Keratinocyte (primary cell): ENCODE measurements at regions not wholly inside any gene's neighbourhood (a gene's known extent, or its start where the extent isn't known, plus 50 kb on each side); places are given as distances from the start of the nearest gene placed in this dataset.

Source experiments
- DNase-seq: peaks from one replicate; pipeline ENCODE4 v3.0.0-alpha.2; 2011; ENCODE audit warnings: low read depth, missing footprints, low spot score
- FAIRE-seq: peaks from 2 replicates; lab custom pipeline; 2011; peaks lifted over from hg19 to GRCh38; lab: Jason Lieb, UNC
- H2AFZ ChIP-seq: 2 replicates; pipeline ENCODE4 v1.6.0; 2012; ENCODE audit warnings: low read length, control low read depth, inconsistent platforms; ENCODE audit not compliant: control insufficient read depth
- H3K27ac ChIP-seq: 2 replicates; pipeline ENCODE4 v1.5.1; 2011; ENCODE audit warnings: low read length; ENCODE audit not compliant: control insufficient read depth, insufficient read depth
- H3K27me3 ChIP-seq: 3 replicates; pipeline ENCODE4 v1.6.0; 2011; ENCODE audit warnings: low read length; ENCODE audit not compliant: control insufficient read depth, insufficient read depth; ENCODE audit errors: extremely low read depth
- H3K36me3 ChIP-seq, 2 experiments: 2 replicates in 1 of 2; 3 replicates in 1 of 2; pipeline ENCODE4 v1.5.1; 2011; ENCODE audit warnings: low read length in 2 of 2, mild to moderate bottlenecking in 1 of 2; ENCODE audit not compliant: control insufficient read depth in 2 of 2, insufficient read depth in 2 of 2; ENCODE audit errors: extremely low read depth in 1 of 2
- H3K4me1 ChIP-seq: 3 replicates; pipeline ENCODE4 v1.5.1; 2011; ENCODE audit warnings: low read length; ENCODE audit not compliant: control insufficient read depth, insufficient read depth; ENCODE audit errors: extremely low read depth
- H3K4me2 ChIP-seq: 3 replicates; pipeline ENCODE4 v1.6.0; 2011; ENCODE audit warnings: low read depth, low read length; ENCODE audit not compliant: control insufficient read depth, insufficient read depth; ENCODE audit errors: extremely low read depth
- H3K4me3 ChIP-seq, 3 experiments: fragments of 200-600 bp in 1 of 3; sonication (generic) in 1 of 3; 2 replicates in 2 of 3; 3 replicates in 1 of 3; pipeline ENCODE4 v1.5.1; 2011 to 2016; ENCODE audit warnings: low read length in 3 of 3, mild to moderate bottlenecking in 3 of 3, control low read depth in 2 of 3, inconsistent platforms in 1 of 3, low read depth in 1 of 3, mixed read lengths in 1 of 3, mixed run types in 1 of 3, moderate library complexity in 1 of 3; ENCODE audit not compliant: control insufficient read depth in 2 of 3, insufficient read depth in 2 of 3; ENCODE audit errors: extremely low read depth in 1 of 3
- H3K79me2 ChIP-seq: 2 replicates; pipeline ENCODE4 v1.6.0; 2012; ENCODE audit warnings: low read length; ENCODE audit not compliant: control insufficient read depth, insufficient read depth
- H3K9ac ChIP-seq: 3 replicates; pipeline ENCODE4 v1.6.0; 2011; ENCODE audit warnings: low read length; ENCODE audit not compliant: control insufficient read depth, insufficient read depth; ENCODE audit errors: extremely low read depth
- H3K9me1 ChIP-seq: 3 replicates; pipeline ENCODE4 v1.6.0; 2011; ENCODE audit warnings: low read length; ENCODE audit not compliant: control insufficient read depth, insufficient read depth; ENCODE audit errors: extremely low read depth
- H3K9me3 ChIP-seq: 2 replicates; pipeline ENCODE4 v1.5.1; 2012; ENCODE audit warnings: low read depth, low read length; ENCODE audit not compliant: control insufficient read depth
- H4K20me1 ChIP-seq: 3 replicates; pipeline ENCODE4 v1.6.0; 2011; ENCODE audit warnings: low read length; ENCODE audit not compliant: control insufficient read depth, insufficient read depth; ENCODE audit errors: extremely low read depth
- EZH2 ChIP-seq: IDR thresholded peaks from one replicate; pipeline ENCODE4 v1.6.1; 2012; ENCODE audit warnings: inconsistent platforms, mild to moderate bottlenecking, low read length, moderate library complexity
- dilution Hi-C: fragments of 300-500 bp; cut with MboI; formaldehyde crosslinking; loops from one replicate; pipeline ENCODE4 v1.7.0; 2020; ENCODE audit warnings: low sequenced_read_pairs; ENCODE audit not compliant: extremely low pct_ligation_motif_present
- TF ChIP-seq, protein P1 (sequence below), 3 experiments: IDR thresholded peaks in 1 of 3; conservative IDR thresholded peaks in 1 of 3; optimal IDR thresholded peaks in 1 of 3; 2 replicates in 2 of 3; 3 replicates in 1 of 3; pipeline versions ENCODE3 to v1.5.1; 2011; ENCODE audit warnings: low read length in 3 of 3, mild to moderate bottlenecking in 3 of 3, moderate library complexity in 2 of 3, control low read depth in 1 of 3, inconsistent platforms in 1 of 3; ENCODE audit not compliant: insufficient read depth in 2 of 3; ENCODE audit errors: extremely low read depth in 1 of 3

DNA sequence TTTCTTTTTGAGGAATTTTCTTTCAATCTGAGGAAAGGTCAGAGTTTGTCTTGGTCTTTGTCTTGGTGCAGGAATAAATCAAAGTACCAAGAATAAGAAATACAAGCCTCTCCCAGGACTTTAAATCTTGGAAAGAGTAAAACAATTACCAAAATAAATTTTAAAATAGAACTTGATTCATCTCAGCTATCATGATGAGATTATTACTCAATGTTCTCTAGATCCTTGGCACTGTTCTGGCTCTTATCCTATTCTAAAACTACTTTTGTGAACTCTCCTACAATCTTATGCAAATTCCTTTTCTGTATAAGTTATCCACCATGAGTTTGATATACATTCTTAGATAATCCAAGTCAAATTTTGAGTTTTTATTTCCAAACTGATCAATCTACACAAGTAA, 464.3 kb downstream of the PPARGC1A start:
- no peaks in the 10 kb centered on the region for H3K9me1 ChIP-seq
- TF ChIP-seq, protein P1, sequence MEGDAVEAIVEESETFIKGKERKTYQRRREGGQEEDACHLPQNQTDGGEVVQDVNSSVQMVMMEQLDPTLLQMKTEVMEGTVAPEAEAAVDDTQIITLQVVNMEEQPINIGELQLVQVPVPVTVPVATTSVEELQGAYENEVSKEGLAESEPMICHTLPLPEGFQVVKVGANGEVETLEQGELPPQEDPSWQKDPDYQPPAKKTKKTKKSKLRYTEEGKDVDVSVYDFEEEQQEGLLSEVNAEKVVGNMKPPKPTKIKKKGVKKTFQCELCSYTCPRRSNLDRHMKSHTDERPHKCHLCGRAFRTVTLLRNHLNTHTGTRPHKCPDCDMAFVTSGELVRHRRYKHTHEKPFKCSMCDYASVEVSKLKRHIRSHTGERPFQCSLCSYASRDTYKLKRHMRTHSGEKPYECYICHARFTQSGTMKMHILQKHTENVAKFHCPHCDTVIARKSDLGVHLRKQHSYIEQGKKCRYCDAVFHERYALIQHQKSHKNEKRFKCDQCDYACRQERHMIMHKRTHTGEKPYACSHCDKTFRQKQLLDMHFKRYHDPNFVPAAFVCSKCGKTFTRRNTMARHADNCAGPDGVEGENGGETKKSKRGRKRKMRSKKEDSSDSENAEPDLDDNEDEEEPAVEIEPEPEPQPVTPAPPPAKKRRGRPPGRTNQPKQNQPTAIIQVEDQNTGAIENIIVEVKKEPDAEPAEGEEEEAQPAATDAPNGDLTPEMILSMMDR (optimal IDR thresholded peaks at IDR 0.05 in 1 of 3, IDR thresholded peaks at IDR 0.05 in 1 of 3, conservative IDR thresholded peaks at IDR 0.05 in 1 of 3; ENCODE audit: extremely low read depth in 1 of 3, insufficient read depth in 2 of 3, low read length in 3 of 3): no peak
- no peak for TF ChIP-seq EZH2
- no peak overlapping the region for H3K4me2 ChIP-seq
- no peak for FAIRE-seq
- no peaks in the 10 kb centered on the region for H3K27me3 ChIP-seq
- no peaks in the 10 kb centered on the region for H4K20me1 ChIP-seq
- H3K4me3 ChIP-seq: no peak overlapping the region
- no peak overlapping the region for H3K27ac ChIP-seq
- H3K9me3 ChIP-seq: no peaks in the 10 kb centered on the region
- H3K79me2 ChIP-seq: no peaks in the 10 kb centered on the region
- no peak overlapping the region for H2AFZ ChIP-seq
- no peak for DNase-seq
- no peaks in the 10 kb centered on the region for H3K36me3 ChIP-seq
- no peaks in the 10 kb centered on the region for H3K4me1 ChIP-seq
- dilution Hi-C loops: no loop called here
- H3K9ac ChIP-seq: no peak overlapping the region

GRCh38 chr4:23423540-23423939, 466.3 kb downstream of the PPARGC1A start:
- Histone ChIP-seq H3K27ac (no peak overlapping the region), H3K9me3 (no peaks in the 10 kb centered on the region), H3K9ac (no peak overlapping the region), H3K4me3 (no peak overlapping the region), H3K4me2 (no peak overlapping the region), H3K27me3 (no peaks in the 10 kb centered on the region), H4K20me1 (no peaks in the 10 kb centered on the region), H3K9me1 (no peaks in the 10 kb centered on the region), H3K36me3 (no peaks in the 10 kb centered on the region), H3K4me1 (no peaks in the 10 kb centered on the region), H2AFZ (no peak overlapping the region), H3K79me2 (no peaks in the 10 kb centered on the region)
- dilution Hi-C loops: no loop called here
- TF ChIP-seq, protein P1 (optimal IDR thresholded peaks at IDR 0.05 in 1 of 3, IDR thresholded peaks at IDR 0.05 in 1 of 3, conservative IDR thresholded peaks at IDR 0.05 in 1 of 3; ENCODE audit: extremely low read depth in 1 of 3, insufficient read depth in 2 of 3, low read length in 3 of 3): no peak
- TF ChIP-seq EZH2: no peak
- DNase-seq (no peak), FAIRE-seq (no peak)
